DOHH2 (cell line): ENCODE measurements at regions not wholly inside any gene's neighbourhood (a gene's known extent, or its start where the extent isn't known, plus 50 kb on each side); places are given as distances from the start of the nearest gene placed in this dataset.

Experiments
- H3F3A ChIP-seq: fragments of 200-600 bp; sonication (generic), shearing (Covaris generic); 2 replicates; pipeline ENCODE4 v1.6.0; 2016; ENCODE audit warnings: antibody characterized with exemption, mild to moderate bottlenecking; ENCODE audit not compliant: control insufficient read depth, insufficient read depth
- H3K27ac ChIP-seq: fragments of 200-600 bp; sonication (generic); 2 replicates; pipeline ENCODE4 v1.5.1; 2014; ENCODE audit warnings: low read depth, mild to moderate bottlenecking, low read length, moderate library complexity
- H3K27me3 ChIP-seq: fragments of 200-600 bp; sonication (generic); 2 replicates; pipeline ENCODE4 v1.6.1; 2014; ENCODE audit warnings: mild to moderate bottlenecking, low read length, mixed read lengths; ENCODE audit not compliant: control insufficient read depth
- H3K36me3 ChIP-seq: fragments of 200-600 bp; sonication (generic); 2 replicates; pipeline ENCODE4 v1.6.1; 2014; ENCODE audit warnings: mild to moderate bottlenecking, low read length, moderate library complexity, mixed read lengths; ENCODE audit not compliant: control insufficient read depth
- H3K4me1 ChIP-seq: fragments of 200-600 bp; sonication (generic); 2 replicates; pipeline ENCODE4 v1.6.1; 2014; ENCODE audit warnings: mild to moderate bottlenecking, low read length, mixed read lengths; ENCODE audit not compliant: control insufficient read depth
- H3K4me2 ChIP-seq: fragments of 200-600 bp; sonication (generic); 2 replicates; pipeline ENCODE4 v1.6.0; 2014; ENCODE audit warnings: mild to moderate bottlenecking, low read length, moderate library complexity
- H3K4me3 ChIP-seq: fragments of 200-600 bp; sonication (generic); 2 replicates; pipeline ENCODE4 v1.5.1; 2014; ENCODE audit warnings: mild to moderate bottlenecking, low read length, mixed read lengths
- H3K79me2 ChIP-seq: fragments of 200-600 bp; sonication (generic); 2 replicates; pipeline ENCODE4 v1.6.1; 2014; ENCODE audit warnings: mild to moderate bottlenecking, low read length, mixed read lengths; ENCODE audit not compliant: control insufficient read depth
- H3K9me2 ChIP-seq: fragments of 200-600 bp; sonication (generic); replicated peaks from 2 replicates; pipeline ENCODE4 v1.6.1; 2014; ENCODE audit warnings: mild to moderate bottlenecking, low read length, mixed read lengths; ENCODE audit not compliant: control insufficient read depth
- H3K9me3 ChIP-seq: fragments of 200-600 bp; sonication (generic); 2 replicates; pipeline ENCODE4 v1.6.1; 2014; ENCODE audit warnings: antibody characterized with exemption, low read length, mixed read lengths; ENCODE audit not compliant: control insufficient read depth, insufficient read depth
- H4K20me1 ChIP-seq: fragments of 200-600 bp; sonication (generic); 2 replicates; pipeline ENCODE4 v1.6.0; 2014; ENCODE audit warnings: low read depth, mild to moderate bottlenecking, antibody characterized with exemption, low read length, moderate library complexity; ENCODE audit not compliant: control insufficient read depth, insufficient read depth
- CTCF ChIP-seq: fragments of 200-600 bp; sonication (generic); IDR thresholded peaks from one replicate; pipeline ENCODE4 v1.5.1; 2014; ENCODE audit warnings: antibody characterized with exemption, mild to moderate bottlenecking, low read depth, low read length; ENCODE audit not compliant: poor library complexity, severe bottlenecking
- EZH2phosphoT487 ChIP-seq: fragments of 200-600 bp; sonication (generic); IDR thresholded peaks from 2 replicates; pipeline ENCODE4 v1.6.1; 2017; ENCODE audit warnings: borderline replicate concordance, mild to moderate bottlenecking, antibody characterized with exemption, low read length, moderate library complexity, mixed read lengths

GRCh38 chr20:11248011-11248409 lies 574.2 kb upstream of the JAG1 start:
- Histone ChIP-seq H3K9me3 (no peaks in the 10 kb centered on the region), H3K4me2 (no peak overlapping the region), H3K79me2 (no peaks in the 10 kb centered on the region), H4K20me1 (no peaks in the 10 kb centered on the region), H3K27me3 (no peaks in the 10 kb centered on the region), H3K27ac (no peak overlapping the region), H3K36me3 (no peaks in the 10 kb centered on the region), H3K9me2 (no peaks in the 10 kb centered on the region), H3F3A (no peaks in the 10 kb centered on the region), H3K4me3 (no peak overlapping the region), H3K4me1 (no peaks in the 10 kb centered on the region)
- TF ChIP-seq EZH2phosphoT487 (no peak), CTCF (no peak)

GRCh38 chr20:11248687-11249638 lies 575.2 kb upstream of the JAG1 start:
- no peaks in the 10 kb centered on the region for H3K4me1 ChIP-seq
- H3K27me3 ChIP-seq, result no peaks in the 10 kb centered on the region
- no peaks in the 10 kb centered on the region for H4K20me1 ChIP-seq

GRCh38 chr20:11249683-11250082 lies 575.9 kb upstream of the JAG1 start:
- Histone ChIP-seq H3K9me3 (peaks cover 5% of the 10 kb centered on the region; the same call in 1 of the 2 replicates), H3K4me1 (no peaks in the 10 kb centered on the region), H3K27ac (no peak overlapping the region), H3K4me3 (no peak overlapping the region), H3K4me2 (no peak overlapping the region), H3K79me2 (no peaks in the 10 kb centered on the region), H3K9me2 (no peaks in the 10 kb centered on the region), H4K20me1 (no peaks in the 10 kb centered on the region), H3K36me3 (no peaks in the 10 kb centered on the region), H3F3A (no peaks in the 10 kb centered on the region), H3K27me3 (no peaks in the 10 kb centered on the region)
- TF ChIP-seq CTCF (no peak), EZH2phosphoT487 (no peak)

More at GRCh38 chr20:11248687-11249638, 575.2 kb upstream of the JAG1 start:
- no peaks in the 10 kb centered on the region for H3K9me3 ChIP-seq
- no peaks in the 10 kb centered on the region for H3F3A ChIP-seq
- no peak overlapping the region for H3K4me3 ChIP-seq
- no peak for TF ChIP-seq EZH2phosphoT487
- TF ChIP-seq CTCF, result no peak
- no peak overlapping the region for H3K27ac ChIP-seq
- no peak overlapping the region for H3K4me2 ChIP-seq
- no peaks in the 10 kb centered on the region for H3K36me3 ChIP-seq
- no peaks in the 10 kb centered on the region for H3K9me2 ChIP-seq
- no peaks in the 10 kb centered on the region for H3K79me2 ChIP-seq
